Retina (tissue), 1 donor: ENCODE measurements at regions not wholly inside any gene's neighbourhood (a gene's known extent, or its start where the extent isn't known, plus 50 kb on each side); places are given as distances from the start of the nearest gene placed in this dataset.

Source experiments
- DNase-seq: peaks from one replicate; pipeline ENCODE4 v3.0.0-alpha.2; 2016

DNA sequence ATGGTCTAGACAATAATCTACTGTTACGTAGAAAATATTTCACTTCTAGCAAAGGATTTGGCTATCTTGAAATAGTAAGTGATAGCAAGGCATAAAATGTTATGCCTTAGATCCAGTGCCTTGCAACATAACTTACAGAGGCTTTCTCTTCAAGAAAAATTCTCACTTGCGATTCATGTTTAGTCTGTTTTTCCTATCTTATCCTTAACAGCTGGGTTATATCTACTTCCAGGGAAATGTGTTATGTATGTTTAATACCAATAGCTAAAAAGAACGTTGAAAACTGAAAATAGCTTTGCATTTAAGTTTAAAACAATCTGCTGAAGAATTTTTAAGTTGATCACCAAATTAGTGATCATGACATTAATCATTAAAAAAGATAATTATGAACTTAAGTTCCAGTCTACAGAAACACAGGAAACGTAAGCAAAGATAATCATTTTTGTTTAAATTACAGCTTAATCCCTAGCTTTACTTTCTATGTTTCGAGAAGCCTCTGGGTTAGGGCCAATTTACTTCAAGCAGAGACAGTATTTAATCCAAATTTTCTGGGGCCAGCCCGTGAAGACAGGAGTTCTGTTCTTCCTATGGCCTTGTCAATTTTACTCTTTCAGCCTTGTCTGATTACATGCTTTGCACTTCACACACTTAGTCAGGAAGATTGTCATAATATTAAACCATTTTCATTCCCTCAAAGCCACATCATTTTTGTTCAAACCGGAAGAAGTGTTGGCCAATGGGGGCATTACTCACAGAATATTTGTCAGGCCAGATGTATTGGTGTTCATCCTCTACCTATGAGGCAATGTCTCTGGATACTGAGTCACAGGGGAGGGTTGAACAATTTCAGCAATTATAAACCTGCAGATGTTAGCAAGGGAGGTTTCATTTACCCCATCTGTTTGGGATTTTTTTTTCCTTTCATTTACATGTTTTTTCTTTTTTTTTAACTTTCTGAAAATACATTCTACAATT lies 1132.9 kb upstream of the ZEB2 start:
- DNase-seq = no peak

DNA sequence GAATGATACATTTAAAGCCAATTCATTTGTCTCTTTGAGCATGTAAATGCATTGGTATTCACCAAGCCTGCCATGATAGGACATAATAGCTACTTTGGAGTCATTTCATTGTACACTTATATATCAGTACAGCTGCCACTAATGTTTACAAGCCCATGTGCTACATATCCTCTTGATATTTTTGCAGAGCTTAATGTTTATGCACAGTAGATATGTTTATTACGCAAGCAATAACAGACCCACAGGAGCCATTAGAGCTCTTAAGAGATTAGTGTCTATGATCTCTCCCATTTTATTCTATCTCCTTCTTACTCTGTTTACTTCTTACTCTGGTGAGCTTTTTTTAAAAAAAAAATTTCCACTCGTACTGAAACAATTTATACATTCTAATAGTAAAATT lies 1132.1 kb upstream of the ZEB2 start:
- DNase-seq = no peak

DNA sequence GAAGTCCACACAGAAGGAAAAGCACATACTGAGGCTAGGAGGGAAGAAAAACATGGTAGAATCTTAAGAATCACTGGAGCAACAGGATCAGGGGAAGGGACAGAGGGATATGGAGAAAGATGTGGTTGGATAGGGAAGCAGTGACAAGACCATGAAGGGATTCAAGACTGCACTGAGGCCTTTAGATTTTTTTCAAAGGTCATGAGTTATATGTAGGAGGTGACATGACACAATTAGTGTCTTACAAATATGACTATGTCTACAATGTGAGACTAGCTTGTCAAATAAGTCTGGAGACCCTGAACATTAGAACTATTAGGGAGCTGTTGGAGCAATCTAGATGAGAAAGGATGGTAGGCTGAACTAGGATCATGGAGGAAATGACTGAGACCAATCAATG lies 1130.3 kb upstream of the ZEB2 start:
- DNase-seq = no peak

DNA sequence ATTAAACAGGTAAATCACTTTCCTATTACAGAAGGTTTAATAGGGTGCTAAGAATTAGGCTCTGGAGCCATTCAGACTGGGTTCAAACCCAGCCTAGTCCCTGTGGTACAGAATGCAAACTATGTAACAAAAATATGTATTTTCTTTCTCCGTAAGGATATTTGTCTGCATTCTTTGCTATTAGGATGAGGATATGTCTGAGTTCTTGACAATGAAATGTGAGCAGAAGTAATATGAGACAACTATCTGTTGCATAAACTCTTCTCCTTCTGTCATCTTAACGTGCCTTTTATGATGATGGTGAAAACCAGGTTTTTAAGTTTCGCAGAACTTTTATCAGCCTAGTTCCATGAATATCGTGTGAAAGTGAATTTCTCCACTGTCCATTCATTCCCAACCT lies 1129.1 kb upstream of the ZEB2 start:
- no peak for DNase-seq

DNA sequence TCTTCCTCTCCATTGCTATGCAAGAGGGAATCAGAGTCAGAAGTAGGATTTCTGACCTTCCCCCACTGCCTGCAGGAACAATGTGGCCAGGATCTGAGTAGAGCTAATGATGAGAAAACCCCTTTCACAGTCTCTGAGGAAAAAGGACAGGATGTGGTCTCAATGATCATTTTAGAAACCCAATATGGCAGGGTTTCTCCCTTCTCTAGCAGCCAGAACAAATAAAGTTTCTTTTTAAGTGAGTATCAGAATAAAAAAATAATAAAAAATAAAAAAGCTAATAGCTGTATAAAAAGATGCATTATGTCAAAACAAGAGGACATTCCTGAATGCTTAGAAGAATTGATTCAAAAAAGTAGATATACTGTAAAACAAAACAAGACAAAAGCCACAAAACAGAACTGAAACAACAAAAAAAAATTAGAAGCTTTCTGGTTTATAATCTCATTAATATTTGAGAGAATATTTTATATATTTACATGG lies 1124.9 kb upstream of the ZEB2 start:
- no peak for DNase-seq

DNA sequence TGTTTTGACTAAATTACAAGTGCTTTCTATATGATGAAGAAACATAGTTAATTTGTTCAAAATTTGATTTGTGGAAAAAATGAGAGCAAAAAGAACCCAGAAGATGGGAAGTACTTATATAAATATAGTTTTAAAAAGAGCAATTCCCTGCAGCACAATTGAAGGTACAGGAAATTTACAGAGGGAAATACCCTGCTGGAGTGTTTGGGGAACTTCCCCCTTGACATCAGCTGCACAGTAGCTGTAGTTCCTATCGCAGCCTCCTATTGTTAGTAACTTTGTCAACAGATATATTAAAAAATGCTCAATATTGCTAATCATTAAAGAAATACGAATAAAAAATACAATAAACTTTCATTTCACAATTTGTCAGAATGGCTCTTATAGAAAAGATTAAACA lies 1118.8 kb upstream of the ZEB2 start:
- no peak for DNase-seq

DNA sequence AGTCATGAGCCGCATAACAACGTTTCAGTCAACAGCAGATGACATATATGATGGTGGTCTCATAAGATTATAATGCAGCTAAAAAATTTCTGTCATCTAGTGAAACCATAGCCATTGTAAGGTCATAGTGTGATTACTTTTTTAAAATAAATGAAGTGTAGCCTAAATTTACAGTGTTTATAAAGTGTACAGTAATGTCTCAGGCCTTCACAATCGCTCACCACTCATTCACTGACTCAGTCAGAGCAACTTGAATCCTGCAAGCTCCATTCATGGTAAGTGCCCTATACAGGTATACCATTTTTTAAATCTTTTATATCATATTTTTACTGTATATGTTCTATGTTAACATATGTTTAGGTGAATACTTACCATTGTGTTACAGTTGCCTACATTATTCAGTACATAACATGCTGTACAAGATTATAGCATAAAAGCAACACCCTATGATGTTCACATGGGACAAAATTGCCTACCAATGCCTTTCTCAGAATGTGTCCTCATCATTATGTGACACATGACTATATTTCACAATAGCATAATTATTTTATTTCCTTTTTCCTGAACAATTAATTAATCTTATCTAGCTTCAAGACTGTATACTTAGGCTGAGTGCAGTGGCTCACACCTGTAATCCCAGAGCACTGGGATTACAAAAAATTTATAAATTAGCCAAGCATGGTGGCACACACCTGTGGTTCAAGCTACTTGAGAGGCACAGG lies 1115.9 kb upstream of the ZEB2 start:
- DNase-seq = no peak

DNA sequence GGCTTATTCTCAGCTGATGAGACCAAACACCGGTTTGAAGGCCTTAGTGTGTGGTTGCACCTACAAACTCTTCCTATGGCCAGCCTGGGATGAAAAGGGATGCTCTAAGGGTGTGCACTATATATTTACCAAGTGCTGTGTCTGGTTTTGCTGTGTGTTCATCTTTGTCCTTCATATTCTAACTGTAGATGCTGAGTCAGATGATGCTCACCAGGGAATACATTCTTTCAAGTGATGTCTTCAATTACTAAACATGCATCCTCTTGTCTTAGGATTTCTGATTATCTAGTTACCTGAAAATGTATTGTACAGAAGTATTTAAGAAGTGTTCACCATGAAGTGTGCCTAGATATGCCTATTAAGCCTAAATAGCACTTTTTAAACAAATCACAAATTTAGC lies 1111.6 kb upstream of the ZEB2 start:
- DNase-seq = no peak

DNA sequence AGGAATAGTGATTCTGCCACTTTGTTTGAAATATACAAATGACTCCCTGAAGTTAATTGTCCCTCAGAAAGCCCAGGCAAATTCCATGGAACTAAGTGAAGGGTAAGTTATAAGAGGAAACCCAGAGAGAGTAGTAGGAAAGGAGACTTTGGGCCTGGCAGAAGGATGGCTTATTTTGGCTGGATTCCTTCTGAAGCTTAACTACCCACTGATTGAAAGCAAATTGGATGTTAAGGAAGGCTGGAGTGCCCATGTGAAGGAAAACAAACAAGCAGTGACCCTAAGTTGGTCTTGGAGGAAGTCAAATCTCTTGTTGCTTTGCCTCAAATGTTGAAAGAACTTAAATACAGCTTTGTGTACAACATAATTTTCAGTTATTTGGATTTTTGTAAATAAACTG lies 1106.4 kb upstream of the ZEB2 start:
- no peak for DNase-seq

DNA sequence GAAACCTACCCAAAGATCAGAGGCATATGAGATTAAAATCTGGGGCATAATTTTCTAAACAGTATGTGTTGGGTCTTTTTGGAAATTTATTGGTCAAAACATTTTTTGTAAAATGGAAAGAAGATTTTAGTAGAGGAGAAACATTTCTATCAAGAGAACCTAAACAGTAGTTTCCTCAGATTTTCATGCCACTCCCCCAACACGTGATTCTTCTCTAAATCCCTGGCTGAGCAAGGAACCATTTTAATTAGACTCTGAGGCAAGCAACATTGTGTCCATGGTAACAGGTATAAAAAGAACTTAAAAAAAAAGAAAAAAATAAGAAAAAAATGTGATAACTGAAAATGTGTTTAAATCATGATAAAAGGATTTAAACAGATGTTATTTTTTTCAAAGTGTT lies 1105.2 kb upstream of the ZEB2 start:
- no peak for DNase-seq

DNA sequence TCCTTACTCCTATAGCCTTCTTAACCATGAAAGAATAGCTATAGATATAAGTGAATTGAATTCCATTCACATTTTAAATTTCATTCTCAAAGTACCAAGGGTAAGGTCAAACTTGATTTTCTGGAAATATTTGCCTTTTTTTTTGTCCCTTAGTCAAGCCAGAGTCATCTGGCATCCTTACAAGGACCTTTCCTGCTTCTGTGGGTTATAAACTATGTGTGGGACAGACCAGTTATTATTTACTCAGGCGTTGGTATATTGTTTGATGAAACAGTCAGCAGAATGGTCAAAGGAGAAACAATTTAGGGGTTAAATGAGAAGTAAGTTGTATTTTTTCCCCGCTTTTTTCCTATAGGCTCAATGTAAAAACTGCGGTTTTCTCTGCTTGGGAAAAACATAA lies 1103.2 kb upstream of the ZEB2 start:
- DNase-seq = no peak

DNA sequence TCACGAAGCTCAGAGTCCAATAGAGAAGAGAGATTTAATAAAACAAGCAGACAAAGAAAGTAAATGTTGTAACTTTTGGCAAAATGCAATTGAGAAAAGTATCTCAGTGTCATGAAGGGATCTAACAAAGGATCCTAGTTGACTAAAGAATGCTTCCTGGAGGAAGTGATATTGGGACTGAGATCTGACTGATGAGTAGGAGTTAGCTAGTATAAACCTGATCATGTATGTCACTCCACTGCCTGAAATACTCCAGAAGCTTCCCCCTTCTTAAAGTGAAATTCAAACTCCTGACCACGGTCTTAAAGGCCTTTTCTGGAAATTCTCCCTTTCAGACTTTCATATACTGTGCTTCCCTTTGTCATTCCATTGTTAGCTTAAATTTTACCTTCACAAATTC lies 1102.4 kb upstream of the ZEB2 start:
- DNase-seq = no peak

DNA sequence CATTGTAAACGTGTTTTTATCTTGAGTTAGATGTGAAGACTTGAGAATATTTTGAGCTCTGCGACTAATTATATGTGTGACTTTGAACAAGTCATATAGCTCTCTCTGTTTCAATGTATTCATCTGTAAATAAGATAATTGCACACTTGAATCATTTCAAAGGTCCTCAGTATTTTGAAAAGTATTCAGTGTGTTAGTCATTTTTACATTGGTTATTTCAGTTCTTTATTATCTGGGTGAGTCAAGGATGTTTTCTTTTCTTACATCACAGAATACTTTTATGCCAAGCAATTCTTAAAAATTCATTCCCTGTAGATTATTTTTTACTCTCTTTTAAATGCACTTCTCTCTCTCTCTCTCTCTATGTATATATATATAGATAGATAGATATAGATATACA lies 1098.0 kb upstream of the ZEB2 start:
- no peak for DNase-seq

DNA sequence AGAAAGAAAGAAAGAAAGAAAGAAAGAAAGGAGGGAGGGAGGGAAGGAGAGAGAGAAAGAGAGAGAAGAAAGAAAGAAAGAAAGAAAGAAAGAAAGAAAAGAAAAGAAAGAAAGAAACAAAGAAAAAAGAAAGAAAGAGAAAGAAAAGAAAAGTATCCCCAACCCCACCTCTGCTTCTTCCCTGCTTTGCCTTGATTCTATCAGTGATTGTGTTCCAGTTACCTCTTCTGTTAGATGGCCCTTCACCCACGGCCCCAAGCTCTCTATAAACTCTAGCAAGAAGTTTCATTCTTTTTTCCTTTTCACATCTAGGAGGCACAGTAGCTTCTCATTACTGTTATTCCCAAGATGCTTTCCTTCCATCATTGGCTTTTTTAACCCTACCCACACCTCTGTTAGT lies 1097.5 kb upstream of the ZEB2 start:
- DNase-seq = no peak

DNA sequence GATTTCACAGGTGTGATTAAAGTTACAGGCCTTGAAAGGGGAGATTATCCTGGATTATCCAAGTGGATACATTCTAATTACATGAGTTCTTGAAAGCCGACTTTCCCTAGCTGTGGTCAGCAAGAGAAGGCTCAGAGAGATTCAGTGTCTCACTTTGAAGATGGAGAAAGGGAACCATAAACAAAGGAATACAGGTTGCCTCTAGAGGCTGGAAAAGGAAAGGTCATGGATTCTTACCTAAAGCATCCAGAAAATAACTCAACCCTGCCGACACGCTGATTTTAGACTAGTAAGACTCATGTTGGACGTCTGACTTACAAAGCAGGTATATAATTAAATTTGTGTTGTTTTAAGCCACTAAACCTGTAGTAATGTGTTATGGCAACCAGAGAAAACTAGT lies 1095.7 kb upstream of the ZEB2 start:
- no peak for DNase-seq

DNA sequence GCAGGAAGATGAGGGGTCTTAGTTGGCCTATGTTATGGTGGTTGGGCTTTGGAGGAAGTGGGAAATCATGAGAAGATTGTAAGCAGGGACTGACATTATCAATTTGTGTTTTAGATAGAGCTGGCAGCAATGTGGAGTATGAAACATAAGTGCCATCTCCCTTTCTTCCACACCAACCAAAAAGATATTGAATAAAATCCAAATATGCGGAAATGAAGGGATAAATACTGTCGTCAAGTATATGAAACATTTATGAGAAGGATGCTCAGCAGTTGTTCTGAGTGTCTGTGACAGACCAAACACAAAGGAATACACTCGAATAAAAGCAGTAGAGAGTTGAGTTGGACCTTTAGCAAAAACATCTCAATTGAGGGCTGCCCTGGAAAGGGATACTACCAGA lies 1090.0 kb upstream of the ZEB2 start:
- peak; percentile 7 for DNase-seq

DNA sequence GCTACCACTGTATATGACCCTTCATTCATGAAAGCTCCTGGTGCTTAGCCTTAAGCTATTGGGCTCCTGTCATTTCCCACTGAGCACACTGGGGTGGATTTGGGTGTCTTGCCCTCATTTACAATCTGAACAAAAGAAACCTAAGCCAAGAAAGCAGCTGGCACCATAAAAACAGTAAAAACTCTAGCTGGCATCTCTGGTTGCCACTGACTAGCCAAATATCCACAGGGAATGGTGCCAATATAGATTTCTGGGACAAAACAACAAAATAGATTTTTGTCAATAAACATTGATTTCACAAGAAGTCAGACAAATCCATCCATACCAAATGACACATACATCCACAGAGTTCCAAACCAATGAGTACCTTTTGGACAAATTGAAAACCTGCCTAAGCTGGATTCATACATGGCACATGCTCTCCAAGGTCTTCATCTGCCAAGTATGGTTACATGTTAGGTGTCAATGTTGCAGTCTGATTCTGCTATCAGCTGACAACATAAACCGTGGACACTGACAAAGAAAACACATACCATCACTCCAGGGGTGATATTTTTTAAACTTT lies 1081.5 kb upstream of the ZEB2 start:
- DNase-seq = peak; percentile 12

DNA sequence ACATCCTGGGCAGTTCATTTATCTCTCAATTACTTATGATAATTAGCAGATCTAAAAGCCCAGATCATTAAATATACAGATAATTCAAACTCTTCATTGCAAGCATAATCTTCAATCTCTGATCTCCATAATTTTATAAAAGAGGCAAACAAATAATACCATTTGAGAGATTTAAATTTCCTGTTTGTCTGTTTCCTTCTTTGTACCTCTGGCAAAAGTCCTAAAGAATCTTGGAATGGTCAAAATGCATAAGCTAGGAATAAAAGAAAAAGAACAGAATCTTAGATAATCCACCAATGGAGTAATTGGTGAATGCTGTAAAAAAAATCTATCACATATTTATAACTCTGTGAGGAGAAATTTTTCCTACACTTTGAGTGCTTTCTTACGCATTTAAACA lies 1080.9 kb upstream of the ZEB2 start:
- no peak for DNase-seq

DNA sequence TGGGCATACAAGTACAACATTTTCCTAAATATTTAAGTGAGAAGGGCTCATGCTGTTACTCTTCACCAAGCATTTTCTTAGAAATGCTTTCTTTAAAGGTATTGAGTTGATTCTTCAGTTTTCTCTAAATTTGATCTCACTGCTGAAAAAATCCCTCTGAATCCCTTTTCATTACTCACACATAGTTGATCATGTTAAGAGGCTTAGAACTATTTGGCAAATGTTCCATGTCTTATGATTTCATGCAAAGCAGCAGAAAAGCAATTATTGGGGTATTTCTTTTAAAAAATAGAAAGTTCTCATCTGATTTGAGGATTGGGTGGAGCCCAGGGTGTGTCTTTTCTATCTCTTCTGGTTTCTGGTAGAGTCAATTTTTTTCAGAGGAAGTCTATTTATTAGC lies 1079.8 kb upstream of the ZEB2 start:
- no peak for DNase-seq

DNA sequence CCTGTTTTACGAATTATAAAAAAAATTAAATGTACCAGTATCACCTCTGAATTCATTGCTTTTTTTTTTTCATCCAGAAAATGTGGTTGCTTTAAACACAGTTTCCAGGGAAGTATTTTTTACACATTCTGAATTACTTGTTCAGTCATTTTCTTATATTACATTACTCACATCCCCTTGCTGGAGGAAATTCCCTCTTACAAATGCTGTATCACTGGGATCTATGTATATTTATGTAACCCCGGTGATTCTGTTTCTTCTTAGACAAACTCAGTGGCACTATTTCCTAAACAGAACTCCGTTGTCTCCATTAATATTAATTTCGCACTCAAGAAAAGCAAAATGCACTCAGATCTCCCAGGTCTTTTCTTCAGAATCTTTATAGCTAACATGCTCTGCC lies 1078.5 kb upstream of the ZEB2 start:
- DNase-seq = no peak

DNA sequence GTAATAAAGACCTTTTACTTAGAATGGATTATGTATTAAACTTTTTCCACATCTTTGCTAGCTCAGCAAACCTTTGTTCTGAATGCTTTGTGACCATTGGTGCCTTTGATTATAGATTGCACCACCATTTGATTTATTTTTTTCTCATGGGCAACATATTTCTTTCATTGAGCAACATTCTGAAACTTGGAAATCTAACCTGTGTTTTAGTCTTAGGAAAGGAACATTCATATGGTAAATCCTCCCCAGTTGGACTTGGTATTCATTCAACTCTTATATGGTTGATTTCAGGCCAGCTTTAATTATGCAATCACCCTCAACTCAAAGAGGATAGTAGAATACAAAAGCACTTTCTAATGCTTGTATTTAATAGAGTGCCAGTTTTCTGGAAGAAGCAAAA lies 1077.9 kb upstream of the ZEB2 start:
- no peak for DNase-seq

DNA sequence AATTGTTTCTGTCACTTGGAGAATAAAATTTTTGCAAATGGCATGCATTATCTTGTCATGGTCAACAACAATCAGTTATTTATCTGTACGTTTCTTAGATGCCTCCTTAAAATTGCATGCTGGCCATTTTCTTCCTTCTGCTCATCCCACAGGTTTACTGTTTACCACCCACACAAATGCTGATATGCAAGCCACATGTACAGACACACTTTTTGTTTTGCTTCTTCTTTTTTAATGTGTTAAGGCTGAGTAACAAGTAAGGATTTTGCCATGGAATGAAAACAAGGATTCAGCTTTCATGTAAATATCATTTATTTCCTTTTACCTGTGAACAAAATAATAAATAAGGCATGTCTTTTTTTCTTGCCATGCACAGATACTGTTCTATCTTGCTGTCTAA lies 1077.1 kb upstream of the ZEB2 start:
- no peak for DNase-seq

DNA sequence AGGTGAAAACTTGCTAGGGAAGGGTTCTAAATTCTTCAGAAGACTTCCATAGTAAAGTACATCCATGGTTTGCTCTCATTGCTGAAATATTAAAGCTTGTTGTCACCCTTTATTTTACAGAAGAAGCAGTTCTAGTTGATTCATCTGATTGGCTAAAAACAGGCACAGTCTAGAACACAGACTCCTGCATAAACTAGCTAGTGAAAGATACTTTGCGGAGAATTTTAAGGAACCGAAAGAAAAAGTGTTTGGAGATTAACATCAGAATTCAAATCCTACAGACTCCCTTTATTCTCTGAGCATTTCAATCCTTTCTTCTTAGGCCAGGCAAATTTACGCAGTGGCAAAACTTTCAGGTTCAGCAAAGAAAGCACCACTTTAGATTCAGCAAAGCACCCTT lies 1076.5 kb upstream of the ZEB2 start:
- no peak for DNase-seq

DNA sequence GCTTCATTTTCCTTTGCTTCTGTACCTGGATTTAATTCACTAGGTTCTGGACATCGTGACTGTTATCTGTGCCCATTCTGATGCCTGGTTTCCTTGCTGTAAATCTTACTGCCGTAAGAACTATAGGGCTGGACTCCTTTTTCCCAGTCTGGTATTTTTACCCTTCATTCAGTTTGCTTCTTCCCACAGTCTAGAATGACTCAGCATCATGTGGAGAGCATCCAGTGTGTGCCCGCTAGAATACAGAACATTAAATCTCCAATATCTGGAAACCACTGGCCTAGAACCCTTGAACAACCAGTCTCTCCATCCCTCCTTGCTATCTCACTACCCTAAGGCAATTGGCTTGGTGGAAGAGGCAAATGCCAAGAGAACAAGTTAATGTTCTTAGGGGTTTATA lies 1075.4 kb upstream of the ZEB2 start:
- DNase-seq = no peak
